ENCODE measurements at regions not wholly inside any gene's neighbourhood (a gene's known extent, or its start where the extent isn't known, plus 50 kb on each side); places are given as distances from the start of the nearest gene placed in this dataset.
A peak's percentile ranks its signal among the peaks of the same experiment; 100 is the strongest.
"Not testable (repeated sequence)": the region's sequence is repeated elsewhere in the genome, so short reads cannot be mapped to it uniquely, and the experiment has no call there.

DNA sequence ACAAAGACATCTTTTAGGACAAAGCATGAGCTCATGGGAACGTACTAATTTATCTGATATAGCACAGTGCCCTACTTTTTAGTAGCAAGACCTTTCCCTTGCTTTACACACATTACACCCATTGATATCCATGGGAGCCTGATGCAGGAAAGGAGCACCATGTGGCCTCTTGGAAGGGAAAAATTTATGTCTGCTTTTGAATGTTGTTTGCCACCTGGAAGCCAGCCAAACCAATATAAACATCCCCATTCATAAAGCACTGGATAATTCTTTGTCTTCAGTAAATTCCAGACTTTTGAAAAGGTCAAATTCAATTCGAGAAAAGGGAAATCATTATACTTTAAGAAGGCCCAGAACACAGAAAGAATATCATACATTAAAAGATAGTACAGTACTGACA is 152.3 kb upstream of the BEND6 start:
- DNase-seq = peak; percentile 90

DNA sequence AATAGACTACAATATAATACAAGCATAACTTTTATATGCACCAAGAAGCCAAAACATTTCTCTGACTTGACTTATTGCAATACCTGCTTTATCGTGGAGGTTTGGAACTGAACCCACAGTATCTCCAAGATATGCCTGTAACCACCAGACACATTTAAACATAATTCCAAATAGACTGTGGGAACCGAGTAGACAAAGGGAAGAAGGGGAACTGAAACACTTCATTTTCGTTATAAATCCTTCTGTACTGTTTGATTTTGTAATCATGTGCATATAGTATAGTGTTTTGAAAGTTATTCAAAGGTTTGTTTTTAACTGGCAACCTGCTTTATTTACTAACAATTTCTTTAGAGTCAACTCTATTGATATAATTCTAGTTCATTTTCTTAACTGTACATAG is 154.9 kb upstream of the BEND6 start:
- DNase-seq = no peak

DNA sequence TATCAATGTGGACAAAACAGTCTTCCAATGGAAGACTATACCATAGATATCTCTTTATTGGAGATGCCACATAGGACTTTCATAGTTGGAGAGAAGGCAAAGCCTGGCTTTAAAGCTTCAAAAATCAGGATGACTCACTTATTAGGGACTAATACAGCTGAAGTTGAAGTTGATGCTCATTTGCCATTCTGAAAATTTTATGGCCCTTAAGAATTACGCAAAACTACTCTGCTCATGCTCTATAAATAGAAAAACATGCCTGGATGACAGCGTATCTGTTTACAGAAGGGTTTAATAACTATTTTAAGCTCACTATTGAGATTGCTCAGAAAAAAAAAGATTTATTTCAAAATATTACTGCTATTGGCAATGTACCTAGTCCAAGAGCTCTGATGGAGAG is 155.5 kb upstream of the DST start:
- DNase-seq = no peak

DNA sequence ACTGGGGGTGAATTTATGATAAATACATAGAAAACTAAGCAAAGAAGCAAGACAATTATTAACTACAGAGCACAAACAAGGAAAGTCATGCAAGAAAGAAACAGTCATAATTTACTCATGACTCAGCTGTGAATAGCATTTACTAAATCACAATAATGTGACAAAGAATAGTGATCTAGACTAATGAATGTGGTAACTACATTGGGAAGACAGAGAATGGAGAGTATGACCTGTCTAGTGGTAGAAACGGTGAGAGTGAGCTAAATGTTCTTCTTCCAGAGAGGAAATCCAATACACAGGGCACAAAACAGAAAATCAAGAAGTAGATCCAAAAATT is 153.5 kb upstream of the DST start:
- peak; percentile 23 for DNase-seq

DNA sequence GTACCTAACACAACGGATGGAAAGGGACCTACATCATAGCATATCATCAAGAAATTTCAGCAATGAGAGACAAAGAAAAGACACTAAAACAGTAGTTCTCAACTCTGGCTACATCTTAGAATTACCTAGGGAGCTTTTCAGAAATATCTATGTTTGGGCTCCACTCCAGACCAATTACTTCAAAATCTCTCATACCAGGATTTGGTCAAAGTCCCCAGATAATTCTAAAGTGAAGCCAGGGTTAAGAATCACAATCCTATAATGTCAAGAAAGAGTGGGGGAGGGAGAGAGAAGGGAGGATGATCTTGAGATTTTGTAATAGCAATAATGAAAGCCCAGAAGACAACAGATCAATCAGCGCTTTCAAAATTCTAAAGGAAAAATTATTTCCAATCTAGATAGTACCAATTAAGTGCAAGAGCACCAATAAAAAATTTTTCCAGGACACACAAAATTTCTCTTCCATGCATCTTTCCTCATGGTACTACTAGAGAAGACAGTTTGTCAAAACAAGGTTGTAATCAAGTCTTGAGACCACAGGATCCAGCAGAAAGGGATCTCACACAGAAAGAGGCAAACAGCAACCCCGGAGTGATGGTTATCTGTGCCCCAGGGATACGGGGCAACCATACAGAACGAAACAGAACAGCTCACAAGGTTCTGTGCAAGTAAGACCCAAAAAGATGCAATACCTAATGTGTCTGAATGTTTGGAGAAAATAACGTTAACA is 152.9 kb upstream of the DST start:
- no peak for DNase-seq

DNA sequence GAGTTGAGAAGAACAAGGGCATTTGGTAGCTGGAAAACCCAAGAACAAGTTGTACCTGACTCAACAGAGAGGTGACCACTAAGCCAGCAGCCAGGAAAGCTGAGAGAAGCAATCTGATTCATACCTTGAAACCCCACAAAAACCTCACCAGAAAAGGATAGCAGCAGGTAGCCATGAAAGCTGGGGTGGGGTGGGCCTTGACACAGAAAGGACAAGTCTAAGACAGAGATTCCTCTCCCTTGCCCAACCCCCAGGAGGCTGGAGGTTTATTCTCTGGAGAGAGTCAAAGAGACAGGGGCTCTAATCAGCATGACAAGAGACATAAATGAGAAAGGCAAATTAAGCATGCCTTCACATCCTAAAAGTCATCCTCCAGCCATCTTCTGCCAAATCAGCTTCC is 151.7 kb upstream of the DST start:
- DNase-seq = no peak

DNA sequence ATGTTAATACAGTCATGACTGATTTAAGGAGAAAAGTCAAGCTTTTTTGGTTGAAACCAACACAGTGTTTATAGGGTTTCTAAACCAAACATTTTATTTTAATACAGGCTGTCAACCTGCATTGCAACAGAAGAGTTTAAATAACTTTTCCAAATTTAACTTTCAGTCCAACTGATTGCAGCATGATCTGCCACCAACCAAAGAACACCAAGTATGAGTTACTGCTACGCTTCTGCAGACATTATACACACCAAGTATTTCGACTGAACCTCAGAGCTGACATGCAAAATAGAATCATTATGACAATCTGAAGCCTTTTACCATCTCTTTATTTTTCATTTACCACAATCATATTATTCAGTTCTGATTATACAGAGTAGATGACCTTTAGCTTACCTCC is 151.2 kb upstream of the DST start:
- DNase-seq = no peak

DNA sequence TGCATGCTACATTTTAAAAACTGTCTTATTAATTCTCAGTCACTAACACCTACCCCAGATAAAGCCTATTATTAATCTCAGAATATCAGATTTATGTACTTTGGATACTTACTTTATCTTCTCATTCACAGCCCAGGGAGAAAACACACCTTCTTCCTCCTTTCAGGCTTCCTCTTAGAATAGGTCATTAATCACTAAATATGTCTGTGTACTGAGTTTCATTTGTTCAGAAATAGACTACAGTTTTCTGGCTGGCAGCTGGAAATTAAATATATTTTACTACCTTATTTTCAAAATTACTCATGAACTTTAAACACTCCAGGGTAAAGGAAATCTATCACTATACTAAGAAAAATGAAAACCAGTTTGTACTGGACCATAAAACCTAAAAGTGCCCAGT is 147.7 kb upstream of the DST start:
- DNase-seq = no peak

DNA sequence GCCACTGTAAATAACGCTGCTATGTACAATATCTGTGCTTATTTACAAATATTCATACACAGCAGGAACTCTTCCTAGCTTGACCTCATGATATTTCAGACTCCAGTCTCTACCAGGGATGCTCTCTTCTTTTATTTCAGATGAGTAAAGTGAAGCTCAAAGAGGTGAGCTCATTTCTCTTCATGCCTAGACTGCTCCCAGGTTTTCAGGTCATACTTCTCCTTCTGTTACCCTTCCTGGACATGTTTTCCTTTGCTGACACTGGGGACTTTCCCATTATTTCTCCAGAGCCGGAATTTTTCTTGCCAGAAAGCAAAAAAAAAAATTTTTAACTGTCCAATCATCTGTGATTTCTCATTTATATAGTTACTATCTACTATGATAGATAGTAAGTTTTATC is 147.2 kb upstream of the DST start:
- no peak for DNase-seq

DNA sequence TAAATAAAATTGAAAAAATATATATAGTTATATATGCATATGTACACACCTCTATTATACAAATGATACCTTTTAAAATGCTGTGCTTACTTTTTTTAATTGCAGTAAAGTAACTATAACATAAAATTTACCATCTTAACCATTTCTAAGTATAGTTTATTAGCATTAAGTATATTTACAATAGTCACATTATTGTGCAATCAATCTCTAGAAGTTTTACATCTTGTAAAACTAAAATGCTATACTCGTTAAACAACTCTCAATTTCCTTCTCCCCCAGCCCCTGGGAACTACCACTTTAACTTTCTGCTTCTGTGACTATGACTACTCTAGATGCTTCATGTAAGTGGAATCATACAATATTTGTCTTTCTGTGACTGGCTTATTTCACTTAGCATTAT is 146.7 kb upstream of the DST start:
- no peak for DNase-seq

DNA sequence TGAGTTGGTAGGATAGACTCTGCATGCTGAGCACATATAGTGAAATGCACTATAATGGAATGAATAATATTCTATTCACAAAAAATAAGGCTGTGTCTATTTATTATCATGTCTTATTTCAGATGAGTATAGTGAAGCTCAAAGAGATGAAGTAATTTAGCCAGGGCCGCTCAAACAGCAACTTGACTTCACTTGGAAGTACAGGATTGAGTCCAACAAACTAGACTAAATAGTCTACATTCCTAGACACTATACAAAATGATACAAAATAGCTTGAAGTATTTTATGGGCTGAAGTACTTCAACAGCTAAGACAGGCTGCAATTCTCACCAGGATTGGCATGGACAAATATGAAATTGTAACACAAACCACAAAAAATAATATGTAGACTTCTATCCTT is 144.5 kb upstream of the DST start:
- DNase-seq = no peak

DNA sequence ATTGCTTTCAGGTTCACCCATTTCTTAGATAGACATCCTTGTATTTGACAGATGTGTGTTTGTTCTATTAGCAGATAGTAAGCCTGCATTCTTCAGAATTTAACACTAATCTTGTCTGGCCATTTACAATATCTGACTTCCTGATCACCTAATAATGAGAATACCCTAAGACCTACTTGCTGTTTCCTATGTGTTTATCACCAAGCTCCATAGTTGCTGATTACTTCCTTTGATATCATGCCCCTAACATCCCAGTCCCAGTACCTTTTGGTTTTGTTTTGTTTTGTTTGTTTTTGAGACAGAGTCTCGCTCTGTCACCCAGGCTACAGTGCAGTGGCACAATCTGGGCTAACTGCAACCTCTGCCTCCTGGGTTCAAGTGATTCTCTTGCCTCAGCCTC is 143.6 kb upstream of the DST start:
- peak; percentile 54 for DNase-seq

DNA sequence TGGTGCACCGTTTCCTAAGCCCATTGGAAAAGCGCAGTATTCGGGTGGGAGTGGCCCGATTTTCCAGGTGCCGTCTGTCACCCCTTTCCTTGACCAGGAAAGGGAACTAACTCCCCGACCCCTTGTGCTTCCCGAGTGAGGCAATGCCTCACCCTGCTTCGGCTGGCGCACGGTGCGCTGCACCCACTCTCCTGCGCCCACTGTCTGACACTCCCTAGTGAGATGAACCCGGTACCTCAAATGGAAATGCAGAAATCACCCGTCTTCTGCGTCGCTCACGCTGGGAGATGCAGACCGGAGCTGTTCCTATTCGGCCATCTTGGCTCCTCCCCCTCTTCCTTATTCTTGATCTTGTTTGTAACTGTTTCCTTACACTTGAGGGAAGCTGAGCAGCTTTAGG is 142.8 kb upstream of the DST start:
- DNase-seq = not testable (repeated sequence)

DNA sequence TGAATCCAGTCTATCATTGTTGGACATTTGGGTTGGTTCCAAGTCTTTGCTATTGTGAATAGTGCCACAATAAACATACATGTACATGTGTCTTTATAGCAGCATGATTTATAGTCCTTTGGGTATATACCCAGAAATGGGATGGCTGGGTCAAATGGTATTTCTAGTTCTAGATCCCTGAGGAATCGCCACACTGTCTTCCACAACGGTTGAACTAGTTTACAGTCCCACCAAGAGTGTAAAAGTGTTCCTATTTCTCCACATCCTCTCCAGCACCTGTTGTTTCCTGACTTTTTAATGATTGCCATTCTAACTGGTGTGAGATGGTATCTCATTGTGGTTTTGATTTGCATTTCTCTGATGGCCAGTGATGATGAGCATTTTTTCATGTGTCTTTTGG is 137.4 kb upstream of the DST start:
- not testable (repeated sequence) for DNase-seq

DNA sequence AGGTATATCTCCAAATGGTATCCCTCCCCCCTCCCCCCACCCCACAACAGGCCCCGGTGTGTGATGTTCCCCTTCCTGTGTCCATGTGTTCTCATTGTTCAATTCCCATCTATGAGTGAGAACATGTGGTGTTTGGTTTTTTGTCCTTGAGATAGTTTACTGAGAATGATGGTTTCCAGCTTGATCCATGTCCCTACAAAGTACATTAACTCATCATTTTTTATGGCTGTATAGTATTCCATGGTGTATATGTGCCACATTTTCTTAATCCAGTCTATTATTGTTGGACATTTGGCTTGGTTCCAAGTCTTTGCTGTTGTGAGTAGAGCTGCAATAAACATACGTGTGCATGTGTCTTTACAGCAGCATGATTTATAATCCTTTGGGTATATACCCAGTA is 135.8 kb upstream of the DST start:
- not testable (repeated sequence) for DNase-seq

DNA sequence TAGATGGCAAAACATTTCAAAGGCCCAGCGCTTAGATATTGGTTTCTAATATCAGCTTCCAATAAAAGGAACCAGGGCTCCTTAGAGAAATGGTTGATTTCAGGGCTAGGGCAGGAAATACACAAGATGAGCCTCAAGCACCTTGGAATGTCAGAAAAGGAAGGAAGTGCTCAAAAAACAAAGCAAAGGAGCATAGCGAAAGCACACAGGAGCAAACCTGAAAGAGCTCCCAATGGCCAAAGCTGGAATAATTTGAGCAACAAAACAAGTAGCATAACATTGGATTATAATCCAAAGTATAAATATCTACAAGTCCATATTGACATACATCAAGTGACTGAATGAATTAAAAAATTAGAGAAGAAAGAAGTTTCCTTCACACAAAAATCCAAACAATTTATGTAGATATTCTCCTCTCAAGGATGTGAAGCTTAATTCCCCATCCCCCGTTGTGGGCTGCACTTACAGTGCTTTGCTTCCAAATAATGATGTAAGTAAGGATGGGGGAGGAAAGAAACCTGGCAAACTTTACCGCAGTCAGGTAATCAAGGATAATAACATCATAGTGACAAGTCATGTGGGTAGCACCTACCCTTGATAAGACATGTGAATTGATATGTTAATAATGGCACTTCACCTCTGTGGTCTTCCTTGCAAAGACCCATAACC is 132.9 kb upstream of the DST start:
- DNase-seq = peak; percentile 52

DNA sequence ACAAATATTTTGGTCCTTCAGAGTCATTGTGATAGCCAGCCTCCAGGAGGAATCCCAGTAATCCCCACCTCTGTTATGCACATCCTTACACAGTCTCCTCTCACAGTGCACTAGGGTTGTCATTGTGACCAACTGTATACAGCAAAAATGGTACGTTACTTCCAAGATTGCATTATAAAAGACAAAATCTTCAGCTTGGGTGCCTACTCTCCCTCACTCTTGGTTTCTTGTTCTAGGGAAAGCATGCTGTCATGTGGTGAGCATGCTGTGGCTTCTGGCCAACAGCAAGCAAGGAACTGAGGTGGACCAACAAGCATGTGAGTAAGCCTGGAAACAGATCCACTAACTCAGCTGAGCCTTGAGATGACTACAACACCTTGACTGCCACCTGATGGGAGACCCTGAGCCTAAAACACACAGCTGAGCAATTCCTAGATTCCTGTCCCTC is 130.1 kb upstream of the DST start:
- peak; percentile 60 for DNase-seq

DNA sequence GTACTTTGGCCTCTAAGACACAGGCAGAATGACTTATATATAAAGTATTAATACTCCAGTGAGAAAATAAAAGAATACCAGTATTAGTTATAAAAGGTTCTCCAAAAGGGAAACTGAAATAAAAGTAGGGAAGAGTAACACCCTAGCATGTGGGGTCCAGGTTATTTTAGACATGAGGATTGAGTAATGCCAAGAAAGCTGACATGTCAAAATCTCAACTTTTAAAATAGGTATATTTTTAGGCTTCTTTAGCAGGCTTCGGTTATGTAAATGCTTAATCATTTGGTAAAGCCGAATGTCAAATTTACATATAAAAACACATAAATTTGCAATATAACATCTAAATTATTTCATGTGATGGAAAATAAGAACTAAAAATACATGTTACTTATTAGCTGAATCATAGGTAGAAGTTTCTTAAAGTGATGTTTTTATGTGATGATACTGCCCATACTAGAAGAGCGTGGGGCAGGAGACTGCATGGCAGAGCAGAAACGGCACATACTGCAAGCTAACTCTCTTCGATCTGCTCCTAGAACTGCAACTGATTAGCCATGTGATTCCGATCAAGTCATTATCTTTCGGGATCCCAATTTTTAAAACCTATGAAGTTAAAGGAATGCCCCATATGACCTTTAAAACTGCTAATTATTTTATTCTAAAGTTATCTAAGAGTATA is 129.4 kb upstream of the DST start:
- no peak for DNase-seq

DNA sequence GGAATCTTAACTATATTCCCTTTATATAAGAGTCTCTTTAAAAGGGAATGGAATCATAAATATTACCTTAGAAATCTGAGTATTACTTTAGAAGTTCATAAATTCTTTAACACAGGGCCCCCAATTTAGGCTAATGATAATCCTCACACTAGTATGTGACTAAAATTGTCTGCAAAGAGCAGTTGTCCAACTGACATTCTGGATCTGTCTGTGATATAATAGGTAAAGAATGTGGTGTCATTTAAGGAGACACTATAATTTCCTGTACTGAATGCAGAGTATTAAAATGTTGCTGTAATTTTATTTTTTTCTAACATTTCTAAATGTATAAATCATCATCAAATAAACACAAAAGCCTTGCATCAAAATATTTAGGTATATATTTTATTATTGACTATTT is 128.5 kb upstream of the DST start:
- DNase-seq = no peak

DNA sequence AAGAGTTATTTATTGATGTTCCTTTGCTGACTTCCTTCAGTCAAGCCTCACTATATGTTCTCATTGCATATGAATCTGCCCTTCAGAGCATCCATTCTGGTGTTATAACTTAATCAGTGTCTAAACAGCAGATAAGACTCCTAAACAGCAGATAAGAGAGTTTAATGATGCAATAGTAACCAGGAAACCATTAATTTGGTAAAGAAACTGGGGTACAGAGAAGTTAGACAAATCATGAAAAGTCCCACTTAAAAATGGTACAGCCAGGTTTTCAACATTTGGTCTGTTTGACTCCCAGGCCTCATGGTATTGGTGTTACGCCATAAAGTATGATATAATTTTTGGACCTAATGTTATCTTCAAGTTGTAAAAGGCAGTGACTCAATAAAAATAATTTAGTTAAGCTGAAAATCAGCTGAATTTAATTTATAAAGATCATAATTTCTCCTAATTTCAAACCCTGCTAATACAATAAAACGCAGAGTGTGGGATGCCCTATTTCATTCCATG is 127.4 kb upstream of the DST start:
- no peak for DNase-seq

DNA sequence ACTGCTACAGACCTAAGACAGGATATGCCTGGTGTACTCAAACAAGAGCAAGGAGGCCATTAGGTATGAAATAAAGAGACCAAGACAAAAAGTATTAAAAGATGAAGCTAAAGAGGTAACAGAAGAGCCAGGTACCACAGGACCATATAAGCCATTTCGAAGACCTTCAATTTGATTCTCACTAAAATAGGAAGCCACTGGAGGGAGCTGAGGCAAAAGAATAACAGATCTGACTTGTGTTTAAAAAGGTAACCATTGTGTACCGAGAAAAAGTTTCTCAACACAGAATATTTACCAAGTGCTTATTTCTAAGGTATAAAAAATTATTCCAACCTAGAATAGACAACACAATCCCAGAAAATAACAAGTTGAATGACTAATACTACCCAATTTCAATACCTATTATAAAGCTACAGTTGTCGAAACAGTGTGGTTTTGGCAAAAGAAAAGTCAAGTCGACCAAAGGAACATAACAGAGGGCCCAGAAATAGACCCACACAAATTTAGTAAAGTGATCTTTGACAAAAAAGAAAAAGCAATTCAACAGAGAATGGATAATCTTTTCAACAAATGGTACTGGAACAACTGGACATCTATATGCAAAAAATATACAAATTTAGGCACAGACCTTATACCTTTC is 125.3 kb upstream of the DST start:
- peak; percentile 50 for DNase-seq

DNA sequence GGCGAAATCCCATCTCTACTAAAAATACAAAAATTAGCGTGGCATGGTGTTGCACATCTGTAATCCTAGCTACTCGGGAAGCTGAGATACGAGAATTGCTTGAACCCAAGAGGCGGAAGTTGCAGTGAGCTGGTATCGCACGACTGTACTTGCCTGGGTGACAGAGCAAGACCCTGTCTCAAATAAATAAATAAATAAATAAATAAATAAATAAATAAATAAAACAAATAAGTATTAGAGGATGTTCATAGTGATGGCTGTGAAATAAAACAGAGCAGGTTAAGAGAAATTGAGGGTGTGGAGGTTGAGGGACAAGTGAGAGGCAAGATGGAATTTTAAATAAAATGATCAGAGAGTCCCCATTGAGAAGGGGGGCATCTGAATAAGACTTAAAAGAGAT is 124.7 kb upstream of the DST start:
- no peak for DNase-seq

DNA sequence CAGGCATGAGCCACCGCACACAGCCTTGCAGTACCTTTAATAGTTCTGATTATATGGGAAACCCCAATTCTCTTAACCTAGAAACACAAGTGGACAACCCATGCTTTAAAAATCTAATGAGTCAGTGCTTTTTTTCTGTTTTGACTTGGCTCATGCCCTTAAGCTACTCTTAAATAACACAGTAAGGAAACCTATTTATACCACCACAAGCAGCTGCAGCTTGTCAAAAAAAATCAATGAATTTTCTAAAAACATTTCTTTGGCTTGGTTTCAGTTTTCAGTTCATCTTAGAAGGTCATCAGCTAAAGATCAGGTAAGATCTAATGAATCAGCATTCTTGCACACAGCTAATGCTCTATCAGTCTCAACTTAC is 124.1 kb upstream of the DST start:
- peak; percentile 41 for DNase-seq
